OCI-LY1 (cell line): ENCODE measurements at regions not wholly inside any gene's neighbourhood (a gene's known extent, or its start where the extent isn't known, plus 50 kb on each side); places are given as distances from the start of the nearest gene placed in this dataset.

ENCODE experiments used
- H2AFZ ChIP-seq: fragments of 200-600 bp; sonication (generic), shearing (Covaris generic); 2 replicates; pipeline ENCODE4 v1.6.0; 2014; ENCODE audit warnings: antibody characterized with exemption, mild to moderate bottlenecking, low read length
- H3F3A ChIP-seq: fragments of 200-600 bp; sonication (generic), shearing (Covaris generic); 2 replicates; pipeline ENCODE4 v1.6.0; 2014; ENCODE audit warnings: mild to moderate bottlenecking, antibody characterized with exemption, low read length, moderate library complexity; ENCODE audit not compliant: insufficient read depth
- H3K27ac ChIP-seq: fragments of 200-600 bp; sonication (generic); 2 replicates; pipeline ENCODE4 v1.5.1; 2014; ENCODE audit warnings: low read length, mixed run types, mild to moderate bottlenecking, low read depth; ENCODE audit not compliant: poor library complexity, severe bottlenecking
- H3K27me3 ChIP-seq: fragments of 200-600 bp; sonication (generic); 2 replicates; pipeline ENCODE4 v1.6.0; 2014; ENCODE audit warnings: antibody characterized with exemption, mild to moderate bottlenecking, low read length, moderate library complexity; ENCODE audit not compliant: insufficient read depth
- H3K36me3 ChIP-seq: fragments of 200-600 bp; sonication (generic); 2 replicates; pipeline ENCODE4 v1.6.1; 2014; ENCODE audit warnings: mild to moderate bottlenecking, antibody characterized with exemption, low read length, moderate library complexity, mixed read lengths; ENCODE audit not compliant: insufficient read depth
- H3K4me1 ChIP-seq: fragments of 200-600 bp; sonication (generic); 2 replicates; pipeline ENCODE4 v1.5.1; 2014; ENCODE audit warnings: mild to moderate bottlenecking, low read length, moderate library complexity; ENCODE audit not compliant: insufficient read depth, severe bottlenecking
- H3K4me2 ChIP-seq: fragments of 200-600 bp; sonication (generic), shearing (Covaris generic); 2 replicates; pipeline ENCODE4 v1.6.1; 2014; ENCODE audit warnings: low read length
- H3K4me3 ChIP-seq: fragments of 200-600 bp; sonication (generic); 2 replicates; pipeline ENCODE4 v1.5.1; 2014; ENCODE audit warnings: low read length, low read depth, mild to moderate bottlenecking, mixed read lengths; ENCODE audit not compliant: poor library complexity, severe bottlenecking
- H3K79me2 ChIP-seq: fragments of 200-600 bp; shearing (Covaris generic); 2 replicates; pipeline ENCODE4 v1.6.1; 2016; ENCODE audit warnings: mixed run types, low read length, mixed read lengths; ENCODE audit not compliant: insufficient read depth
- H3K9ac ChIP-seq: fragments of 200-600 bp; sonication (generic), shearing (Covaris generic); 2 replicates; pipeline ENCODE4 v1.6.1; 2014; ENCODE audit warnings: mild to moderate bottlenecking, low read length, mixed read lengths
- H3K9me2 ChIP-seq: fragments of 200-600 bp; sonication (generic), shearing (Covaris generic); 2 replicates; pipeline ENCODE4 v1.6.1; 2014; ENCODE audit warnings: low read depth, mild to moderate bottlenecking, low read length, mixed read lengths
- H3K9me3 ChIP-seq: fragments of 200-600 bp; shearing (Covaris generic); 2 replicates; pipeline ENCODE4 v1.6.1; 2014; ENCODE audit warnings: low read length, mixed read lengths
- H4K20me1 ChIP-seq: fragments of 200-600 bp; sonication (generic), shearing (Covaris generic); 2 replicates; pipeline ENCODE4 v1.6.0; 2016; ENCODE audit warnings: mild to moderate bottlenecking, low read length; ENCODE audit not compliant: insufficient read depth
- CTCF ChIP-seq: fragments of 200-600 bp; sonication (generic), shearing (Covaris generic); IDR thresholded peaks from 2 replicates; pipeline ENCODE4 v1.5.1; 2017; ENCODE audit warnings: mild to moderate bottlenecking, antibody characterized with exemption, low read length, moderate library complexity, mixed read lengths
- EZH2 ChIP-seq: fragments of 200-600 bp; sonication (generic), shearing (Covaris generic); IDR thresholded peaks from 2 replicates; pipeline ENCODE4 v1.8.0; 2017; ENCODE audit warnings: borderline replicate concordance, mixed run types, mild to moderate bottlenecking, antibody characterized with exemption, low read length, moderate library complexity, mixed read lengths

- H3K27me3 ChIP-seq: no peaks in the 10 kb centered on the region
- no peaks in the 10 kb centered on the region for H3K9me2 ChIP-seq
- no peak overlapping the region for H3K4me2 ChIP-seq
- no peak overlapping the region for H3K9ac ChIP-seq
- no peak overlapping the region for H3K4me3 ChIP-seq
- H3F3A ChIP-seq: no peaks in the 10 kb centered on the region
- H3K4me1 ChIP-seq: no peaks in the 10 kb centered on the region
- H3K36me3 ChIP-seq: no peaks in the 10 kb centered on the region
- no peaks in the 10 kb centered on the region for H4K20me1 ChIP-seq
- H2AFZ ChIP-seq: no peak overlapping the region
- H3K79me2 ChIP-seq: no peaks in the 10 kb centered on the region
- no peak for TF ChIP-seq CTCF
- no peak for TF ChIP-seq EZH2
- no peak overlapping the region for H3K27ac ChIP-seq
- H3K9me3 ChIP-seq: no peaks in the 10 kb centered on the region
These were observed 559.0 kb upstream of the FTMT start for GRCh38 chr5:121292664-121293063.

- Histone ChIP-seq H3K27me3 (no peaks in the 10 kb centered on the region), H2AFZ (no peak overlapping the region), H3K79me2 (no peaks in the 10 kb centered on the region), H4K20me1 (no peaks in the 10 kb centered on the region), H3K9me3 (no peaks in the 10 kb centered on the region), H3K27ac (no peak overlapping the region), H3K36me3 (no peaks in the 10 kb centered on the region), H3K9ac (no peak overlapping the region), H3K9me2 (no peaks in the 10 kb centered on the region), H3K4me2 (no peak overlapping the region), H3F3A (no peaks in the 10 kb centered on the region), H3K4me1 (no peaks in the 10 kb centered on the region), H3K4me3 (no peak overlapping the region)
- no peak for TF ChIP-seq EZH2
- no peak for TF ChIP-seq CTCF
These were observed 555.3 kb upstream of the FTMT start for GRCh38 chr5:121296356-121296755.

- TF ChIP-seq EZH2 (no peak), CTCF (no peak)
- no peaks in the 10 kb centered on the region for H3K27me3 ChIP-seq
- H3K4me1 ChIP-seq: no peaks in the 10 kb centered on the region
- H3K9me3 ChIP-seq: no peaks in the 10 kb centered on the region
- no peak overlapping the region for H3K27ac ChIP-seq
- H4K20me1 ChIP-seq: no peaks in the 10 kb centered on the region
- H3K9ac ChIP-seq: no peak overlapping the region
- no peaks in the 10 kb centered on the region for H3K9me2 ChIP-seq
- H3K36me3 ChIP-seq: no peaks in the 10 kb centered on the region
- H3K4me3 ChIP-seq: no peak overlapping the region
- H3K79me2 ChIP-seq: no peaks in the 10 kb centered on the region
- H3F3A ChIP-seq: no peaks in the 10 kb centered on the region
- no peak overlapping the region for H3K4me2 ChIP-seq
- no peak overlapping the region for H2AFZ ChIP-seq
These were observed 552.5 kb upstream of the FTMT start for GRCh38 chr5:121299153-121299552.
